PFSK-1 (cell line): ENCODE measurements at regions not wholly inside any gene's neighbourhood (a gene's known extent, or its start where the extent isn't known, plus 50 kb on each side); places are given as distances from the start of the nearest gene placed in this dataset.

Source experiments
- POLR2AphosphoS5 ChIP-seq: IDR thresholded peaks from 2 replicates; pipeline ENCODE4 v1.6.1; 2012; ENCODE audit warnings: low read depth, mild to moderate bottlenecking, control low read depth, low read length, moderate library complexity
- TAF1 ChIP-seq: IDR thresholded peaks from 2 replicates; pipeline ENCODE4 v1.6.1; 2012; ENCODE audit warnings: low read length, control low read depth, borderline replicate concordance; ENCODE audit not compliant: insufficient read depth

GRCh38 chr4:32191961-32192360 lies 1471.8 kb downstream of the PCDH7 start:
- TF ChIP-seq POLR2AphosphoS5 (no peak), TAF1 (no peak)
